ENCODE measurements at regions not wholly inside any gene's neighbourhood (a gene's known extent, or its start where the extent isn't known, plus 50 kb on each side); places are given as distances from the start of the nearest gene placed in this dataset.
"Not testable (repeated sequence)": the region's sequence is repeated elsewhere in the genome, so short reads cannot be mapped to it uniquely, and the experiment has no call there.

- TF ChIP-seq, protein P1, sequence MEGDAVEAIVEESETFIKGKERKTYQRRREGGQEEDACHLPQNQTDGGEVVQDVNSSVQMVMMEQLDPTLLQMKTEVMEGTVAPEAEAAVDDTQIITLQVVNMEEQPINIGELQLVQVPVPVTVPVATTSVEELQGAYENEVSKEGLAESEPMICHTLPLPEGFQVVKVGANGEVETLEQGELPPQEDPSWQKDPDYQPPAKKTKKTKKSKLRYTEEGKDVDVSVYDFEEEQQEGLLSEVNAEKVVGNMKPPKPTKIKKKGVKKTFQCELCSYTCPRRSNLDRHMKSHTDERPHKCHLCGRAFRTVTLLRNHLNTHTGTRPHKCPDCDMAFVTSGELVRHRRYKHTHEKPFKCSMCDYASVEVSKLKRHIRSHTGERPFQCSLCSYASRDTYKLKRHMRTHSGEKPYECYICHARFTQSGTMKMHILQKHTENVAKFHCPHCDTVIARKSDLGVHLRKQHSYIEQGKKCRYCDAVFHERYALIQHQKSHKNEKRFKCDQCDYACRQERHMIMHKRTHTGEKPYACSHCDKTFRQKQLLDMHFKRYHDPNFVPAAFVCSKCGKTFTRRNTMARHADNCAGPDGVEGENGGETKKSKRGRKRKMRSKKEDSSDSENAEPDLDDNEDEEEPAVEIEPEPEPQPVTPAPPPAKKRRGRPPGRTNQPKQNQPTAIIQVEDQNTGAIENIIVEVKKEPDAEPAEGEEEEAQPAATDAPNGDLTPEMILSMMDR (conservative IDR thresholded peaks at IDR 0.05; ENCODE audit: low read depth, low read length), result not testable (repeated sequence)
- TF ChIP-seq EZH2 (IDR thresholded peaks at IDR 0.05; ENCODE audit: borderline replicate concordance, low read depth, low read length, poor library complexity, severe bottlenecking), result not testable (repeated sequence)
These were observed 116.8 kb upstream of the CDK13 start for GRCh38 chr7:39833180-39833799.
